Vagina (tissue), 2 donors: ENCODE measurements at regions not wholly inside any gene's neighbourhood (a gene's known extent, or its start where the extent isn't known, plus 50 kb on each side); places are given as distances from the start of the nearest gene placed in this dataset.

Experiments
- CTCF ChIP-seq, 3 experiments: fragments of 450-650 bp in 2 of 3; fragments of 200-600 bp in 1 of 3; sonication (generic) in 1 of 3; IDR thresholded peaks; one replicate each; pipeline ENCODE4 v1.5.1; 2017 to 2019; ENCODE audit warnings: antibody characterized with exemption in 3 of 3, mild to moderate bottlenecking in 2 of 3, moderate library complexity in 2 of 3
- POLR2A ChIP-seq, 2 donors: fragments of 450-650 bp; IDR thresholded peaks; one replicate each; pipeline ENCODE4 v1.6.1; 2017; ENCODE audit warnings: antibody characterized with exemption in 2 of 2, mild to moderate bottlenecking in 2 of 2, moderate library complexity in 2 of 2
- POLR2AphosphoS5 ChIP-seq, 2 donors: sonication (generic); formaldehyde crosslinking; IDR thresholded peaks; one replicate each; pipeline ENCODE4 v1.9.0; 2017; ENCODE audit warnings: antibody characterized with exemption in 2 of 2, mild to moderate bottlenecking in 2 of 2, low read depth in 1 of 2; ENCODE audit not compliant: insufficient read depth in 1 of 2

GRCh38 chr3:35070088-35070487 lies 569.2 kb upstream of the ARPP21 start:
- TF ChIP-seq CTCF (IDR thresholded peaks at IDR 0.05) (no peak), POLR2A (IDR thresholded peaks at IDR 0.05) (no peak), POLR2AphosphoS5 (IDR thresholded peaks at IDR 0.05; ENCODE audit: insufficient read depth in 1 of 2, low read depth in 1 of 2) (no peak)
